SK-N-SH (cell line): ENCODE measurements at regions not wholly inside any gene's neighbourhood (a gene's known extent, or its start where the extent isn't known, plus 50 kb on each side); places are given as distances from the start of the nearest gene placed in this dataset.

ENCODE experiments used
- CTCF ChIA-PET: fragments of 300-600, 350-600 bp; formaldehyde crosslinking; extraction: SDS; loops from one replicate; lab custom pipeline; 2021; lab: Yijun Ruan, JAX
- POLR2A ChIA-PET: fragments of 350-600 bp; sonication (Branson Sonifier 250); formaldehyde crosslinking; extraction: SDS; loops from one replicate; lab custom pipeline; 2020; ENCODE audit warnings: antibody characterized with exemption, inconsistent platforms; lab: Yijun Ruan, JAX
- DNase-seq: peaks from one replicate; pipeline ENCODE4 v3.0.0; 2012
- H2AFZ ChIP-seq: fragments of 200-600 bp; sonication (generic); 2 replicates; pipeline ENCODE4 v1.8.1; 2016; ENCODE audit warnings: antibody characterized with exemption, mild to moderate bottlenecking, low read depth
- H3F3A ChIP-seq: fragments of 200-600 bp; sonication (generic); replicated peaks from 2 replicates; pipeline ENCODE3; 2016; ENCODE audit warnings: antibody characterized with exemption, mild to moderate bottlenecking; ENCODE audit not compliant: insufficient read depth
- H3K27ac ChIP-seq, 2 experiments: fragments of 200-500 bp in 1 of 2; fragments of 200-600 bp in 1 of 2; sonication (Bioruptor generic) in 1 of 2; sonication (generic), shearing (Covaris generic) in 1 of 2; 2 replicates each; pipeline versions ENCODE4 v1.5.1 to v1.6.1; 2014 to 2016; ENCODE audit warnings: low read depth in 2 of 2, inconsistent platforms in 1 of 2, low read length in 1 of 2, mild to moderate bottlenecking in 1 of 2, mixed read lengths in 1 of 2
- H3K27me3 ChIP-seq: fragments of 200-600 bp; sonication (generic), shearing (Covaris generic); 2 replicates; pipeline ENCODE4 v1.6.1; 2016; ENCODE audit warnings: mixed run types; ENCODE audit not compliant: insufficient read depth
- H3K36me3 ChIP-seq, 2 experiments: fragments of 200-500 bp in 1 of 2; fragments of 200-600 bp in 1 of 2; sonication (Bioruptor generic) in 1 of 2; sonication (generic) in 1 of 2; replicated peaks in 1 of 2; 2 replicates each; pipeline versions ENCODE3 to v1.5.1; 2014 to 2016; ENCODE audit warnings: low read length in 1 of 2, mild to moderate bottlenecking in 1 of 2; ENCODE audit not compliant: insufficient read depth in 2 of 2, control insufficient read depth in 1 of 2
- H3K4me1 ChIP-seq, 2 experiments: fragments of 200-500 bp in 1 of 2; fragments of 200-600 bp in 1 of 2; sonication (Bioruptor generic) in 1 of 2; sonication (generic), shearing (Covaris generic) in 1 of 2; 2 replicates each; pipeline versions ENCODE4 v1.5.1 to v1.6.1; 2014 to 2016; ENCODE audit warnings: low read depth in 1 of 2, low read length in 1 of 2, mixed run types in 1 of 2; ENCODE audit not compliant: insufficient read depth in 2 of 2, control insufficient read depth in 1 of 2
- H3K4me2 ChIP-seq: fragments of 200-600 bp; sonication (generic), shearing (Covaris generic); 2 replicates; pipeline ENCODE4 v1.6.1; 2017; ENCODE audit warnings: mixed run types
- H3K4me3 ChIP-seq, 2 experiments: fragments of 200-500 bp in 1 of 2; fragments of 200-600 bp in 1 of 2; sonication (Bioruptor generic) in 1 of 2; sonication (generic), shearing (Covaris generic) in 1 of 2; 2 replicates each; pipeline versions ENCODE4 v1.5.1 to v1.8.1; 2014 to 2016; ENCODE audit warnings: low read depth in 2 of 2, inconsistent platforms in 1 of 2, low read length in 1 of 2, mild to moderate bottlenecking in 1 of 2, mixed read lengths in 1 of 2, moderate library complexity in 1 of 2
- H3K79me2 ChIP-seq: fragments of 200-600 bp; sonication (generic); 2 replicates; pipeline ENCODE4 v1.8.1; 2017; ENCODE audit warnings: mild to moderate bottlenecking; ENCODE audit not compliant: insufficient read depth
- H3K9ac ChIP-seq: fragments of 200-600 bp; sonication (generic); 2 replicates; pipeline ENCODE4 v1.6.1; 2017; ENCODE audit warnings: mixed run types
- H3K9me2 ChIP-seq: fragments of 200-600 bp; sonication (generic); 2 replicates; pipeline ENCODE4 v1.6.1; 2017; ENCODE audit warnings: mixed run types
- H3K9me3 ChIP-seq: fragments of 200-600 bp; sonication (generic); 2 replicates; pipeline ENCODE4 v1.6.1; 2017; ENCODE audit warnings: mixed run types, mild to moderate bottlenecking, moderate library complexity
- H4K20me1 ChIP-seq: fragments of 200-600 bp; sonication (generic); 2 replicates; pipeline ENCODE4 v1.6.1; 2017; ENCODE audit warnings: mild to moderate bottlenecking, mixed run types; ENCODE audit not compliant: insufficient read depth
- CHD2 ChIP-seq: fragments of 150-350 bp; IDR thresholded peaks from 2 replicates; pipeline ENCODE4 v1.6.1; 2018; ENCODE audit warnings: low read length; ENCODE audit not compliant: partially characterized antibody
- ELF1 ChIP-seq: IDR thresholded peaks from 2 replicates; pipeline ENCODE4 v1.4.0; 2012
- FOSL2 ChIP-seq: IDR thresholded peaks from 2 replicates; pipeline ENCODE4 v1.4.0; 2012; ENCODE audit warnings: low read depth, mild to moderate bottlenecking, moderate library complexity, borderline replicate concordance
- GABPA ChIP-seq: IDR thresholded peaks from 2 replicates; pipeline ENCODE4 v1.4.0; 2012; ENCODE audit warnings: low read depth, mild to moderate bottlenecking
- GATA2 ChIP-seq: sonication (generic); formaldehyde crosslinking; IDR thresholded peaks from 2 replicates; pipeline ENCODE4 v1.5.0; 2020; ENCODE audit warnings: mild to moderate bottlenecking, missing genetic modification reagents
- NFIC ChIP-seq: IDR thresholded peaks from 2 replicates; pipeline ENCODE4 v1.4.0; 2012; ENCODE audit warnings: borderline replicate concordance
- PBX3 ChIP-seq: IDR thresholded peaks from 2 replicates; pipeline ENCODE4; 2012
- RAD21 ChIP-seq: IDR thresholded peaks from 2 replicates; pipeline ENCODE4 v1.6.1; 2012; ENCODE audit warnings: mild to moderate bottlenecking, low read length
- REST ChIP-seq: IDR thresholded peaks from 2 replicates; pipeline ENCODE4 v1.6.1; 2012; ENCODE audit warnings: mild to moderate bottlenecking, low read depth, low read length, moderate library complexity
- RFX5 ChIP-seq: IDR thresholded peaks from 2 replicates; pipeline ENCODE4 v1.6.1; 2012; ENCODE audit warnings: mild to moderate bottlenecking, improper control_type of control experiment, low read length
- RXRA ChIP-seq: IDR thresholded peaks from 2 replicates; pipeline ENCODE4 v1.4.0; 2012; ENCODE audit warnings: low read depth, mild to moderate bottlenecking, borderline replicate concordance
- SIN3A ChIP-seq: IDR thresholded peaks from 2 replicates; pipeline ENCODE4 v1.6.1; 2012; ENCODE audit warnings: low read depth, mild to moderate bottlenecking, low read length, moderate library complexity, borderline replicate concordance
- SMC3 ChIP-seq: IDR thresholded peaks from 2 replicates; pipeline ENCODE4 v1.6.1; 2012; ENCODE audit warnings: low read depth, low read length, improper control_type of control experiment
- TAF1 ChIP-seq: IDR thresholded peaks from 2 replicates; pipeline ENCODE4 v1.6.1; 2012; ENCODE audit warnings: low read depth, mild to moderate bottlenecking, low read length, moderate library complexity, borderline replicate concordance
- USF1 ChIP-seq: IDR thresholded peaks from 2 replicates; pipeline ENCODE4 v1.4.0; 2012; ENCODE audit warnings: low read depth, borderline replicate concordance
- USF2 ChIP-seq: fragments of 150-350 bp; IDR thresholded peaks from 2 replicates; pipeline ENCODE4 v1.6.1; 2017; ENCODE audit warnings: antibody characterized with exemption, low read length, low read depth, borderline replicate concordance
- ZBTB33 ChIP-seq: IDR thresholded peaks from 2 replicates; pipeline ENCODE4 v1.4.0; 2012; ENCODE audit warnings: low read depth, borderline replicate concordance

- no peak overlapping the region for H3K4me2 ChIP-seq
- H3K4me3 ChIP-seq, result no peak overlapping the region
- H3K4me1 ChIP-seq, result peaks cover 0 to 15% of the 10 kb centered on the region in 2 experiments; a peak in 2 of 4 replicates
- no peaks in the 10 kb centered on the region for H3K79me2 ChIP-seq
- no peaks in the 10 kb centered on the region for H3K36me3 ChIP-seq
- DNase-seq, result no peak
- H3K9me2 ChIP-seq, result no peaks in the 10 kb centered on the region
- no peaks in the 10 kb centered on the region for H3F3A ChIP-seq
- H3K9me3 ChIP-seq, result no peaks in the 10 kb centered on the region
- H2AFZ ChIP-seq, result no peak overlapping the region
- no peaks in the 10 kb centered on the region for H4K20me1 ChIP-seq
- H3K27ac ChIP-seq, result no peak overlapping the region
- H3K9ac ChIP-seq, result no peak overlapping the region
- CTCF ChIA-PET, result no interaction called here
- H3K27me3 ChIP-seq, result no peaks in the 10 kb centered on the region
- TF ChIP-seq ELF1, result no peak
- TF ChIP-seq FOSL2, result no peak
- TF ChIP-seq NFIC, result no peak
- no peak for TF ChIP-seq ZBTB33
- TF ChIP-seq TAF1, result no peak
- TF ChIP-seq USF1, result no peak
- TF ChIP-seq REST, result no peak
- TF ChIP-seq PBX3, result no peak
- no peak for TF ChIP-seq RAD21
- TF ChIP-seq USF2, result no peak
- no peak for TF ChIP-seq SIN3A
- no peak for TF ChIP-seq SMC3
- no peak for TF ChIP-seq RXRA
- no peak for TF ChIP-seq CHD2
- no peak for TF ChIP-seq GABPA
- no peak for TF ChIP-seq RFX5
- no peak for TF ChIP-seq GATA2 (CRISPR knock-in tag)
- TF ChIP-seq, all 33 proteins: peak for 0
- POLR2A ChIA-PET, result no interaction called here
Measured at GRCh38 chr2:190811811-190812210, 68.8 kb upstream of the GLS start.
